ENCODE measurements at regions not wholly inside any gene's neighbourhood (a gene's known extent, or its start where the extent isn't known, plus 50 kb on each side); places are given as distances from the start of the nearest gene placed in this dataset.

- no peak for TF ChIP-seq AHR (CRISPR knock-in tag; IDR thresholded peaks at IDR 0.05)
- TF ChIP-seq IKZF1 (IDR thresholded peaks at IDR 0.05) = no peak
- no peak for TF ChIP-seq JUND (CRISPR knock-in tag; IDR thresholded peaks at IDR 0.05)
Measured at GRCh38 chr13:86830046-86830445, 841.1 kb upstream of the SLITRK5 start.

Measured in HepG2 (cell line).